NCI-H146 treated with DMSO at 0.1 percent for 48 hours (cell line): ENCODE measurements at regions not wholly inside any gene's neighbourhood (a gene's known extent, or its start where the extent isn't known, plus 50 kb on each side); places are given as distances from the start of the nearest gene placed in this dataset.

Experiments used
- DNase-seq: peaks from one replicate; lab custom pipeline; 2025; ENCODE audit not compliant: unreplicated experiment; lab: John Stamatoyannopoulos, UW

- DNase-seq = no peak
These were observed 537.3 kb upstream of the TGFBR2 start for GRCh38 chr3:30069056-30069455.

- DNase-seq = no peak
These were observed 533.4 kb upstream of the TGFBR2 start for GRCh38 chr3:30073040-30073439.

DNA sequence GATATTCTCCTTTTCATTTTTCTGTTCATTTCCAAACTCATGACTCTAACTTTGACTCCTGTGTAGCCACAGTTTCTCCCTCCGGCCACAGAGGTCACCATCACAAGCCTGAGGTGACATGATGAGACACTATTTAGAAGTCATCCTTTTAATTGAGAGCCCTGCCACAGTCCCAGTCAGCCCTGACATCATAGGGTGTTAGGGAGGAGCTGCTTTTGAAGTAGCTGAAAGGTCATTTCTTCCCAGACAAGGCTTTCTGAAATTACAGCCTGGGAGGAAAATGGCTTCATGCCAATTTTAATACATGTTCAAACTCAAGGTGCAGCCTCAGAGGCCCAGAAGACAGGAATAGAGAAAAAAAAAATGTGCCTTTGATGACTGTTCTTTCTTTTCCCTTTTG lies 532.8 kb upstream of the TGFBR2 start:
- no peak for DNase-seq

DNA sequence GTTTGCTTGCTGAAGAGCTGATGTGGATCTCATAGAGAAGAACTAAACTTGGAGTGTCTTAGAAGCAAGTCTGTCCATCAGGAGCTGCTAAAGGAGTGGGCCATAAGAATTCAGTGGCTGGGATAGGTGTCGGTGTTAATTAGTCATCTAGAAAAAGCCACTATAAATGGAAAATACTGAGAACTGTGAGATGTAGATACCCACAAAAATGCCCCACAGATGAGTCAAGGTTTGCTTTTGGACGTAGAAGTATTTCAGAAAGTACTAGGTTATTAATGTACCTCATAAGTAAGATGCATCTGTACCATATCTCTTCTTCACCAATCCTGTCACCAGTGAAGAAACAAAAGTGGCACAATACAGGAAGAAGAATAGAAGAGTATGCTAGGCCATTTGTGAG lies 530.9 kb upstream of the TGFBR2 start:
- DNase-seq = no peak

DNA sequence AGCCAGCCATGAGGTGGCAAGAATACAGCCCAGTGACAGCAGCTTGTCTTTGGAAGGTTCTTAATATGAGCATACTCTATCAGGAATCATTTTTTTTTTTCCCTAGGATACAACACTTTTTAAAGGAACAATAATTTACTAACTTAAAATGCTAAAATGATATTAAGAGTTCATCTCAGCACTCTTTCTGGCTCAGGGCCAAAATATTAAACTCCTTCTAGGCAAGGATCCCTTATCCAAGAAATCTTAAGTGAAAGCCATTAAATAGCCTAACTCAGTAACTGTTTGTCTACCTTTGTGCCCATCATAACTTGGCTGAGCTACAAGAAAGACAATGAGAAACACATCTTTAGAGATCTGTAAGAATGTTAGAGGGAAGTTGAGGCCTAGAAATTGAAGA lies 529.5 kb upstream of the TGFBR2 start:
- DNase-seq = no peak

DNA sequence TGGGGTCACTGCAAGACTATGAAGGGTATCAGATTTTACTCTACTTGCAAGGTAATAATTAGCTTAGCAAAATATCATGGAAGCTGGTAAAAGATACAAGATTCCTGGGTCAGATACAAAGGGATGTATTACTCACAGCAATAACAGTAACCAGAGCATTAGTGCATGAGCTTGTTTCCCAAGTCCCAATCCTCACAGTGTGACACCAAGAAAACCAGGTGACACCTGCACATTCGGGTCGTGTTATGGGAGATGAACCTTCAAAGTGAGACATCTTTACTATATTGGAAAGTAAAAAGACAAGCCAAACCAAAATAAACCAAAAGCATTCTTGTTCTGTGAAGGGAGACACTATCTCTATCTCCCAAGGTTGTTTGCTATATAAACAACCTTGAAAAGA lies 528.7 kb upstream of the TGFBR2 start:
- DNase-seq = no peak

DNA sequence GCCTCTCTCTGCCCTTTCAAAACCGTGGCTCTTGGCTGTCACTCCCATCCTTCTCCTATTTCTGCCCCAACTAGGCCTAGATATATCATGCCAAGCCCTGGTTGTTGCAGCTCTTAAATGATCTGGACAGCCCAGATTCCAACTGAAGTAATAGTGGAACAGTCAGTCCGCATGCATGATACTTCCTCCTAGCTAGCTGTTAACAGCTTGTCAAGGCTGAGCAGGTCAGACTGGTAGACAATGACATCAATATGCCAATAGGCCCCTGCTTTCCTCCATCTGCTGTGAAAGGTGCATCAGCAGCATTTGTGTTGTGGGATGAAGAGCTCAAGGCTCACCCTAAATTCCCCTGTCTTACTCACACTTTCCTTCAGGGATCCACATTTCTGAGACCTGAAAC lies 527.7 kb upstream of the TGFBR2 start:
- DNase-seq = no peak

GRCh38 chr3:30081904-30082303 lies 524.5 kb upstream of the TGFBR2 start:
- no peak for DNase-seq

DNA sequence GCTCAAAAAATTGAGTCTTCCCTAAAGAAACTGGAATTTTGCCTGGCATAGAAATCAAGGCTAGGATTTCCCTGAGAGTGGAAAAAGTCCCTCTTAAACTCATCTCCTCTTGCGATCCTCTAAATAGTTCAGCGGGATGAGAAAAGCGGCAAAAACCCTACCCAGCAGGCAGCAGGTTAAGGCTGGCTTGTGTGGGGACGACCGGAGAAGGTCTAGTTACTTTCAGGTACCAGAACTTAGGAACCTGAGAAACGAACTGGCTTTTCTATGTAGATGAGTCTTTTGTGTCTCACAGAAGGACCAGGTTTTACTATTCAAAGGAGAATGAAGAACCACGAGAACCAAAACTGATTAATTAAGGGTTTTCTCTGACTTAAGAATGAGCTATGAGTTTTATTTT lies 523.7 kb upstream of the TGFBR2 start:
- DNase-seq = no peak

- DNase-seq = no peak
These were observed 523.1 kb upstream of the TGFBR2 start for GRCh38 chr3:30083315-30083714.

- DNase-seq = no peak
These were observed 522.1 kb upstream of the TGFBR2 start for GRCh38 chr3:30084316-30084715.

DNA sequence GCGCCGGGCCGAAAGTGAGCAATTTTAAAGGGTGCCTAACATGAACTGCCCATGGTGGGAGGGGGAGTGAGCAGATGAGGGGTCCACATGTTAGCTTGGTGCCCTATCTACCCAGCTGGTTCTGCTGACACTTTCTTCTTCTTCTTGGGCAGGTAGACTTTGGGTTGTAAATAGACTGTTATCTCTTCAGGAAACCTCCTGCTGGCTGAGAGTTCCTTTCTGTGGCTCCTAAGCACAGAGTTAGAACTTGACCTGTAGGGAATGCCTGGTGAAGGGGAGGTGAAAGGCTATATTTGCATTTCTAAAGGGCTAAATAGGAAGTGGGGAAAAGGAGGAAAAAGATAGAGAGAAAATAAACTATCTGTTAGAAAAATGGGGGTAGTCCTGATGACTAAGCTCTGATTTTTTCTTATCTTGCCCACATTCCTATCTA lies 521.4 kb upstream of the TGFBR2 start:
- DNase-seq = no peak

DNA sequence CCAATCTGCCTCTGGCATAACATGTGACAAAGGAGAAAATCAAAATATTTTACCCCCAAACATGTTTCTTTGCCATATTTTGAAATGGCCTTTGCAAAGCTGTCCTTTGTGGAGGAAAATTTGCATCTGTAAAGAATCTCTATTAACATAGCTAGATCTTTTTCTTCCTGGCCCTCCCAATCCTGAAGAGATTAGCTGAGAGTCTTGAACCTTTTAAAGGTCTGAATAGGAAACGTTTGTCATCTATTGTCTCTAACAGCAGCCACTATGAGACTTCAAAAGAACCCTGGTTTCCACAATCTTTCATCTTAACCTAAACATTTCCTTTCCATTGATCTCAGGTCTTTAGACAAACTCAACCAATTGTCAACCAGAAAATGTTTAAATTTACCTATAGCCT lies 520.9 kb upstream of the TGFBR2 start:
- DNase-seq = no peak

GRCh38 chr3:30091686-30092085 lies 514.7 kb upstream of the TGFBR2 start:
- no peak for DNase-seq

GRCh38 chr3:30097022-30097650 lies 509.3 kb upstream of the TGFBR2 start:
- DNase-seq = no peak

- no peak for DNase-seq
These were observed 508.2 kb upstream of the TGFBR2 start for GRCh38 chr3:30098243-30098642.

DNA sequence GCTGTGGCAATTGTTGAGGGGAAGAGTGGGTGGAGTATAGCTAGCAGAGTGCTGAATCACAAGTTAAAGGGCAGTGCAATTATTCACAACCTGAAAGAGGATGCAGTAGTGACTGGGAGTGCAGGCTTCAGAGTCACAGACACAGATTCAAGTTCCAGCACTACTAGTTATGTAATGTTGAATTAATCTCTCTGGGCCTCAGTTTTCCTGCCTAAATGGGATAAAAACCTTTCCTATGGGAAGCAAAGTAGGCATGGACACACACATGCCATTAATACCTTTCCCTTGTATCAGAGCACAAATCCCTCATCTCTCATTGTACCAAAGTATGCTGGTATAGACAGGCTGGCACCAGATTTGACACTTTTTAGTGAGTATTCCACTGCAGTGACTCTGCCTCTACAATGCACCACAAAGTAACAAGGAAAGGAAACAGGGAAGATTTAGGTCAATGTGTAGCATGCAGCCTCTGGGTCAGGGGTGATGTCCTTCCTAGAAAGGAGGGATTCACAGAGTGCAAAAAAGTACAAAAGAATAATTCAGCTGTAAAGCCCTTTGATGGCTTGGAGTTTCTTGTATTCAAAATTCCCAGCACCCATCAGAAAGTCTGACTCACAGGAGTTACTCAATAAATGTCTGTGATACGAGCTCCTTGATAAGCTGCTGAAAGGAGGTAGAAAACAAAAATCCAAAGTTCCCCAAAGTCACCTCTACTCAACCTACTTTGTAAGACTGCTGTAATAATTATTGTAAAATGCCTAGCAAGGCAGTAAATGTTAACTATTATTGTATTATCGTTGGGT lies 507.5 kb upstream of the TGFBR2 start:
- DNase-seq = no peak

GRCh38 chr3:30102356-30102755 lies 504.0 kb upstream of the TGFBR2 start:
- no peak for DNase-seq

DNA sequence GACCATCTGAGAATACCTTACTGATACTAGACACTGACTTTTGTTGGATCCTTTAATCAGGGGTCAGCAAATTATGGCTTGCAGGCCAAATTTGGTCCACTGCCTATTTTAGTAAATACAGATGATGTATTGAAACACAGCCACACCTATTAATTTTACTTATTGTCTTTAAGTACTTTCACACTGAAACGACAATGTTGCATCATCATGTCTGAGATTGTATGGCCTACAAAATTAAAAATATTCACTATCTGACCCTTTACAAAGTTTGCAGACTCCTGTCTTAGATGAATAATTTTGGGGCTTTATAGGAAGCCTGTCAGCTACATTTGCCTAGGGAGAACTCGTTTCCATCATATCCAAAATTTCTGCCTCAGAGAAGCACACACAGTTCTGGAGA lies 503.2 kb upstream of the TGFBR2 start:
- DNase-seq = no peak

DNA sequence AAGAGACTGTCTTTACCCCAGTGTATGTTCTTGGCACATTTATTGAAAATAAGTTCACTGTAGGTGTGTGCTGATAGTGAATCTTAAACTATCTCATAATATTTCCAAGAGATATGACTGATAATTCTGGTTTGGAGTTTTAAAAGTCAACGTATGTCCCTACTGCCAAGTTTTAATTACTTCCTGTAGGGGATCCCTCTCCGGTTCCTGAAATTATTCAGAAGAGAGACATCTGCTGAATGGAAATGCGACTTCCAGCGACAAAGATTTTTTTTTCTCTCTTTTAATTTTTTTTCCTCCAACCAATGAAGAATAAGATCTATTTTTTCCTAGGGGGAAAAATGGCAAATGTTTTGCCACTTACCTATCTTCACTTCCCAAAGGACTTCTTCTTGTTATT lies 498.9 kb upstream of the TGFBR2 start:
- DNase-seq = no peak

DNA sequence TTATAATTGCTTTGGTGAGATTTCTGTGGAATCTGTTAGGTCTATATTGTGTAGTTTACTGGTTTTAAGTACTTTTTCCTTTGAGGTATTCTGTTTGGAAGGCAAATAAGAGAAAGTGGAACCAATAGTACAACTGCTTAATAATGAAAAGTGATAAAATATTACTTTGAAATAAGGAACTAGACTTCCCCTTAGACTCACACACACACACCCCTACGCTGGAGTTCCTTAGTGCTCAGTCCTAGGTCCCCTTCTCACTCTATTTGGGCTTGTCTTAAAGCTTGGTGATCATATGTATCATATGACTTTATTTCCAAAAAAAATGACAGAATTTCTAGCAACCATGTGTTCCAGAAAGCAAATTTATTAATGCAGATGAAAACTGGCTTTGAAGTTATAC lies 494.0 kb upstream of the TGFBR2 start:
- no peak for DNase-seq

- peak; percentile 44 for DNase-seq
These were observed 493.4 kb upstream of the TGFBR2 start for GRCh38 chr3:30112902-30113484.
